GM12892 (cell line): ENCODE measurements at regions not wholly inside any gene's neighbourhood (a gene's known extent, or its start where the extent isn't known, plus 50 kb on each side); places are given as distances from the start of the nearest gene placed in this dataset.

Experiments
- POLR2AphosphoS5 ChIP-seq: IDR thresholded peaks from 2 replicates; pipeline ENCODE4 v1.6.1; 2011; ENCODE audit warnings: low read depth, low read length, control low read depth
- TAF1 ChIP-seq: IDR thresholded peaks from 2 replicates; pipeline ENCODE4 v1.6.1; 2011; ENCODE audit warnings: low read depth, mild to moderate bottlenecking, control low read depth, low read length, borderline replicate concordance

GRCh38 chr10:131041441-131041840 is 270.1 kb downstream of the TCERG1L start:
- no peak for TF ChIP-seq POLR2AphosphoS5
- no peak for TF ChIP-seq TAF1
